ENCODE measurements at regions not wholly inside any gene's neighbourhood (a gene's known extent, or its start where the extent isn't known, plus 50 kb on each side); places are given as distances from the start of the nearest gene placed in this dataset.

DNA sequence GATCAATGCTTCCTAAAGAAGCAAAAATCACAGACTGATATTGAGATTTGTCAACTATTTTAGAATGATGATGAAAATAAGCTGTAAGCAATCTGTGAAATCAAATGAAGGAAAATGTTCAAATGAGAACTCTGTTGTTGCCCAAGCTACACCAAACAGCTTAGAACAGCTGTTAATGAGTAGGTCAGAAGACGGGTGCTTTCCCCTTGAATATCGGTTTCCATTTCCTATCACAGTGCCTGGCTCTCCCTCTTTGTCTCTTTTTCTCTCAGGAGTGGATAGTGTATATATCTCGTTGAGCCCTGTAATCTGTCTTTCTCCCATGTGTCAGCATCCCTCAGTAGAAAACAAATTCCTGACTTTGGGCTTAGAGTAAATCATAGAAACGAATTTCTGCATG, 1592.9 kb upstream of the TENM3 start:
- TF ChIP-seq, protein P1, sequence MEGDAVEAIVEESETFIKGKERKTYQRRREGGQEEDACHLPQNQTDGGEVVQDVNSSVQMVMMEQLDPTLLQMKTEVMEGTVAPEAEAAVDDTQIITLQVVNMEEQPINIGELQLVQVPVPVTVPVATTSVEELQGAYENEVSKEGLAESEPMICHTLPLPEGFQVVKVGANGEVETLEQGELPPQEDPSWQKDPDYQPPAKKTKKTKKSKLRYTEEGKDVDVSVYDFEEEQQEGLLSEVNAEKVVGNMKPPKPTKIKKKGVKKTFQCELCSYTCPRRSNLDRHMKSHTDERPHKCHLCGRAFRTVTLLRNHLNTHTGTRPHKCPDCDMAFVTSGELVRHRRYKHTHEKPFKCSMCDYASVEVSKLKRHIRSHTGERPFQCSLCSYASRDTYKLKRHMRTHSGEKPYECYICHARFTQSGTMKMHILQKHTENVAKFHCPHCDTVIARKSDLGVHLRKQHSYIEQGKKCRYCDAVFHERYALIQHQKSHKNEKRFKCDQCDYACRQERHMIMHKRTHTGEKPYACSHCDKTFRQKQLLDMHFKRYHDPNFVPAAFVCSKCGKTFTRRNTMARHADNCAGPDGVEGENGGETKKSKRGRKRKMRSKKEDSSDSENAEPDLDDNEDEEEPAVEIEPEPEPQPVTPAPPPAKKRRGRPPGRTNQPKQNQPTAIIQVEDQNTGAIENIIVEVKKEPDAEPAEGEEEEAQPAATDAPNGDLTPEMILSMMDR (IDR thresholded peaks at IDR 0.05; ENCODE audit: borderline replicate concordance, extremely low read depth, low read length, poor library complexity, severe bottlenecking) = no peak
- TF ChIP-seq EZH2 (IDR thresholded peaks at IDR 0.05; ENCODE audit: borderline replicate concordance, low read depth, low read length, severe bottlenecking) = no peak
